ENCODE measurements at regions not wholly inside any gene's neighbourhood (a gene's known extent, or its start where the extent isn't known, plus 50 kb on each side); places are given as distances from the start of the nearest gene placed in this dataset.

- no peak for TF ChIP-seq EZH2phosphoT487 (IDR thresholded peaks at IDR 0.05; ENCODE audit: borderline replicate concordance, low read depth, low read length)
- peak; percentile 58 for TF ChIP-seq CTCF (conservative IDR thresholded peaks at IDR 0.05; ENCODE audit: low read length)
Measured at GRCh38 chr5:12292610-12293204, 388.5 kb upstream of the CTNND2 start.
